ENCODE measurements at regions not wholly inside any gene's neighbourhood (a gene's known extent, or its start where the extent isn't known, plus 50 kb on each side); places are given as distances from the start of the nearest gene placed in this dataset.

- H3K36me3 ChIP-seq (replicated peaks in 1 of 2): no peaks in the 10 kb centered on the region
- DNase-seq: no peak
- H3K27ac ChIP-seq: no peak overlapping the region
- no peak overlapping the region for H3K4me3 ChIP-seq
- 90 to 94% (median 92%) methylated on average over 10 of the region's 10 CpGs for WGBS, 4 donors
- H3K4me1 ChIP-seq (replicated peaks in 1 of 2): no peaks in the 10 kb centered on the region
- intact Hi-C loops (cut with DNase I): no loop called here
- TF ChIP-seq CTCF (IDR thresholded peaks at IDR 0.05) (no peak), POLR2A (IDR thresholded peaks at IDR 0.05) (no peak)
- H3K27me3 ChIP-seq: no peaks in the 10 kb centered on the region
- H3K9me3 ChIP-seq (replicated peaks in 1 of 3): no peaks in the 10 kb centered on the region
Observed at GRCh38 chr3:76873532-76874242, 166.2 kb upstream of the ROBO2 start.

GRCh38 chr3:76879959-76880358, 159.9 kb upstream of the ROBO2 start:
- WGBS, 4 donors: 73 to 81% (median 79%) methylated on average over 3 of the region's 3 CpGs
- intact Hi-C loops (cut with DNase I): no loop called here
- H3K9me3 ChIP-seq (replicated peaks in 1 of 3): no peaks in the 10 kb centered on the region
- no peak overlapping the region for H3K4me3 ChIP-seq
- TF ChIP-seq CTCF (IDR thresholded peaks at IDR 0.05): no peak
- no peak for TF ChIP-seq POLR2A (IDR thresholded peaks at IDR 0.05)
- no peaks in the 10 kb centered on the region for H3K4me1 ChIP-seq (replicated peaks in 1 of 2)
- H3K27me3 ChIP-seq: no peaks in the 10 kb centered on the region
- no peak overlapping the region for H3K27ac ChIP-seq
- no peaks in the 10 kb centered on the region for H3K36me3 ChIP-seq (replicated peaks in 1 of 2)
- DNase-seq: no peak

- intact Hi-C loops (cut with DNase I): no loop called here
- 84 to 87% (median 85%) methylated on average over 3 of the region's 3 CpGs for WGBS, 4 donors
- Histone ChIP-seq H3K36me3 (replicated peaks in 1 of 2) (no peaks in the 10 kb centered on the region), H3K4me3 (no peak overlapping the region), H3K27ac (no peak overlapping the region), H3K27me3 (no peaks in the 10 kb centered on the region), H3K4me1 (replicated peaks in 1 of 2) (no peaks in the 10 kb centered on the region), H3K9me3 (replicated peaks in 1 of 3) (no peaks in the 10 kb centered on the region)
- no peak for DNase-seq
- TF ChIP-seq CTCF (IDR thresholded peaks at IDR 0.05) (no peak), POLR2A (IDR thresholded peaks at IDR 0.05) (no peak)
Observed at GRCh38 chr3:76886761-76887500, 153.0 kb upstream of the ROBO2 start.

- no peak for DNase-seq
- TF ChIP-seq POLR2A (IDR thresholded peaks at IDR 0.05): no peak
- no peak for TF ChIP-seq CTCF (IDR thresholded peaks at IDR 0.05)
- Histone ChIP-seq H3K4me3 (no peak overlapping the region), H3K36me3 (replicated peaks in 1 of 2) (no peaks in the 10 kb centered on the region), H3K4me1 (replicated peaks in 1 of 2) (no peaks in the 10 kb centered on the region), H3K9me3 (replicated peaks in 1 of 3) (no peaks in the 10 kb centered on the region), H3K27me3 (no peaks in the 10 kb centered on the region), H3K27ac (no peak overlapping the region)
- WGBS, 4 donors: 36 to 46% (median 42%) methylated on average over 1 of the region's 1 CpG
- intact Hi-C loops (cut with DNase I): no loop called here
Observed at GRCh38 chr3:76888856-76889255, 151.0 kb upstream of the ROBO2 start.
